HCT116 (cell line): ENCODE measurements at regions not wholly inside any gene's neighbourhood (a gene's known extent, or its start where the extent isn't known, plus 50 kb on each side); places are given as distances from the start of the nearest gene placed in this dataset.

Experiments
- ATAC-seq: fragments of 200-7000 bp; cut with Tn5 transposase; 2 replicates; pipeline ENCODE4 v1.9.1; 2020; ENCODE audit warnings: mild to moderate bottlenecking, moderate library complexity
- BruUV-seq: library from RNA; stranded (reverse); fragments of 400-500 nt; replicated peaks from 2 replicates; lab custom pipeline; 2021; lab: Mats Ljungman, UMichigan
- CTCF ChIA-PET: fragments of 300-600 bp; sonication (Branson Sonifier 250); formaldehyde crosslinking; loops from one replicate; lab custom pipeline; 2021; ENCODE audit warnings: antibody characterized with exemption; lab: Charles Lee
- POLR2A ChIA-PET: fragments of 300-600, 350-600 bp; sonication (Branson Sonifier 250); formaldehyde crosslinking; loops from one replicate; lab custom pipeline; 2021; ENCODE audit warnings: antibody characterized with exemption; lab: Charles Lee
- RAD21 ChIA-PET, 2 experiments: fragments of 300-600 bp; sonication (Branson Sonifier 250); formaldehyde crosslinking; loops; one replicate each; lab custom pipeline; 2023; ENCODE audit warnings: low total read pairs in 2 of 2; ENCODE audit not compliant: uncharacterized antibody in 2 of 2, unreplicated experiment in 2 of 2, low non-redundant PET in 1 of 2; lab: Charles Lee
- DNase-seq: peaks from one replicate; pipeline ENCODE4 v3.0.0-alpha.2; 2010; ENCODE audit warnings: low read depth, low spot score
- H2AFZ ChIP-seq: fragments of 200-600 bp; shearing (Covaris generic), sonication (generic); 2 replicates; pipeline ENCODE4 v1.6.1; 2017; ENCODE audit warnings: low read depth, mixed run types, mixed read lengths, antibody characterized with exemption, low read length; ENCODE audit not compliant: poor library complexity, severe bottlenecking
- H3K27ac ChIP-seq: 2 replicates; pipeline ENCODE4 v1.5.1; 2012; ENCODE audit warnings: low read depth, low read length
- H3K27me3 ChIP-seq: fragments of 200-600 bp; sonication (generic); 2 replicates; pipeline ENCODE4 v1.6.1; 2016; ENCODE audit warnings: mixed run types, low read length, mixed read lengths; ENCODE audit not compliant: insufficient read depth
- H3K36me3 ChIP-seq, 2 experiments: fragments of 200-500 bp in 1 of 2; fragments of 200-600 bp in 1 of 2; sonication (Bioruptor generic) in 1 of 2; sonication (generic) in 1 of 2; 2 replicates each; pipeline versions ENCODE4 v1.5.1 to v1.6.1; 2014 to 2016; ENCODE audit warnings: low read length in 2 of 2, inconsistent platforms in 1 of 2, mixed read lengths in 1 of 2, mixed run types in 1 of 2; ENCODE audit not compliant: insufficient read depth in 2 of 2, control insufficient read depth in 1 of 2
- H3K4me1 ChIP-seq, 2 experiments: fragments of 200-600 bp in 1 of 2; sonication (generic) in 1 of 2; 2 replicates each; pipeline versions ENCODE4 v1.5.1 to v1.6.1; 2012 to 2017; ENCODE audit warnings: low read length in 2 of 2, inconsistent platforms in 1 of 2, mild to moderate bottlenecking in 1 of 2, mixed read lengths in 1 of 2, mixed run types in 1 of 2, moderate library complexity in 1 of 2; ENCODE audit not compliant: insufficient read depth in 2 of 2, control insufficient read depth in 1 of 2
- H3K4me2 ChIP-seq: fragments of 200-600 bp; sonication (generic); 2 replicates; pipeline ENCODE4 v1.6.1; 2017; ENCODE audit warnings: mixed run types, low read length, mixed read lengths
- H3K4me3 ChIP-seq, 2 experiments: fragments of 200-600 bp in 1 of 2; sonication (generic) in 1 of 2; replicated peaks in 1 of 2; 2 replicates each; pipeline ENCODE4 v1.5.1; 2011 to 2016; ENCODE audit warnings: low read length in 2 of 2, control low read depth in 1 of 2, low read depth in 1 of 2, mild to moderate bottlenecking in 1 of 2, mixed read lengths in 1 of 2, mixed run types in 1 of 2
- H3K79me2 ChIP-seq: fragments of 200-600 bp; sonication (generic); 2 replicates; pipeline ENCODE4 v1.6.1; 2017; ENCODE audit warnings: mild to moderate bottlenecking, mixed run types, low read length, moderate library complexity, mixed read lengths; ENCODE audit not compliant: insufficient read depth
- H3K9ac ChIP-seq: fragments of 200-600 bp; sonication (generic); 2 replicates; pipeline ENCODE4 v1.6.1; 2016; ENCODE audit warnings: low read length, mixed read lengths
- H3K9me2 ChIP-seq: fragments of 200-600 bp; sonication (generic), shearing (Covaris generic); 2 replicates; pipeline ENCODE4 v1.6.1; 2017; ENCODE audit warnings: mixed run types, mild to moderate bottlenecking, moderate library complexity; ENCODE audit not compliant: insufficient read depth
- H3K9me3 ChIP-seq, 2 experiments: fragments of 200-500 bp in 1 of 2; fragments of 200-600 bp in 1 of 2; sonication (Bioruptor generic) in 1 of 2; sonication (generic) in 1 of 2; 2 replicates each; pipeline ENCODE4 v1.6.1; 2014 to 2017; ENCODE audit warnings: low read length in 2 of 2, mixed read lengths in 2 of 2, inconsistent platforms in 1 of 2, low read depth in 1 of 2, mild to moderate bottlenecking in 1 of 2, mixed run types in 1 of 2, moderate library complexity in 1 of 2; ENCODE audit not compliant: control insufficient read depth in 1 of 2, insufficient read depth in 1 of 2
- H4K20me1 ChIP-seq: fragments of 200-600 bp; sonication (generic), shearing (Covaris generic); 2 replicates; pipeline ENCODE4 v1.6.1; 2017; ENCODE audit warnings: mixed run types, mild to moderate bottlenecking, moderate library complexity; ENCODE audit not compliant: insufficient read depth
- ATF3 ChIP-seq: IDR thresholded peaks from 2 replicates; pipeline ENCODE4 v1.6.1; 2012
- CBX3 ChIP-seq: IDR thresholded peaks from 2 replicates; pipeline ENCODE4 v1.6.1; 2012; ENCODE audit warnings: low read depth
- CTCF ChIP-seq, 3 experiments: fragments of 200-600 bp in 1 of 3; sonication (generic) in 1 of 3; IDR thresholded peaks in 2 of 3; conservative IDR thresholded peaks in 1 of 3; 2 replicates each; pipeline ENCODE4 v1.5.1; 2012 to 2017; ENCODE audit warnings: low read depth in 2 of 3, low read length in 2 of 3, antibody characterized with exemption in 1 of 3, borderline replicate concordance in 1 of 3, control low read depth in 1 of 3, mild to moderate bottlenecking in 1 of 3, mixed read lengths in 1 of 3, mixed run types in 1 of 3, moderate library complexity in 1 of 3; ENCODE audit not compliant: insufficient read depth in 1 of 3
- EGR1 ChIP-seq: IDR thresholded peaks from 2 replicates; pipeline ENCODE4 v1.6.1; 2012; ENCODE audit warnings: low read depth
- ELF1 ChIP-seq: IDR thresholded peaks from 2 replicates; pipeline ENCODE4 v1.6.1; 2012; ENCODE audit warnings: low read depth, borderline replicate concordance
- EZH2 ChIP-seq: fragments of 200-600 bp; sonication (generic); IDR thresholded peaks from 2 replicates; pipeline ENCODE4 v1.6.1; 2017; ENCODE audit warnings: antibody characterized with exemption, mixed run types
- EZH2phosphoT487 ChIP-seq: fragments of 200-600 bp; IDR thresholded peaks from 2 replicates; pipeline ENCODE4 v1.6.1; 2018; ENCODE audit warnings: antibody characterized with exemption, borderline replicate concordance
- FOSL1 ChIP-seq: IDR thresholded peaks from 2 replicates; pipeline ENCODE4 v1.6.1; 2012; ENCODE audit warnings: low read depth
- JUND ChIP-seq: IDR thresholded peaks from 2 replicates; pipeline ENCODE4 v1.6.1; 2012
- MAX ChIP-seq: IDR thresholded peaks from 2 replicates; pipeline ENCODE4 v1.6.1; 2012
- POLR2A ChIP-seq: IDR thresholded peaks from 2 replicates; pipeline ENCODE4 v1.7.0; 2011; ENCODE audit warnings: borderline replicate concordance; ENCODE audit not compliant: insufficient read depth, insufficient read length; ENCODE audit errors: extremely low read depth
- POLR2AphosphoS5 ChIP-seq: IDR thresholded peaks from 2 replicates; pipeline ENCODE4 v1.6.1; 2011; ENCODE audit warnings: mild to moderate bottlenecking, low read depth, low read length, moderate library complexity
- REST ChIP-seq: IDR thresholded peaks from 2 replicates; pipeline ENCODE4 v1.6.1; 2012; ENCODE audit warnings: low read depth
- SP1 ChIP-seq: IDR thresholded peaks from 2 replicates; pipeline ENCODE4 v1.6.1; 2012; ENCODE audit warnings: low read depth
- TCF7L2 ChIP-seq: IDR thresholded peaks from 2 replicates; pipeline ENCODE4 v1.7.0; 2011; ENCODE audit warnings: borderline replicate concordance, inconsistent platforms; ENCODE audit not compliant: insufficient read depth, insufficient read length; ENCODE audit errors: extremely low read depth
- YY1 ChIP-seq: IDR thresholded peaks from 2 replicates; pipeline ENCODE4 v1.6.1; 2011; ENCODE audit warnings: low read length, low read depth, moderate library complexity, mild to moderate bottlenecking; ENCODE audit not compliant: insufficient replicate concordance; ENCODE audit errors: extremely low read depth
- ZFX ChIP-seq: fragments of 450-650 bp; IDR thresholded peaks from 2 replicates; pipeline ENCODE4 v1.6.1; 2017
- ZNF274 ChIP-seq: fragments of 200-500 bp; sonication (Bioruptor generic); IDR thresholded peaks from 2 replicates; pipeline ENCODE4 v1.6.1; 2014; ENCODE audit warnings: mild to moderate bottlenecking, low read depth, low read length, inconsistent platforms
- intact Hi-C: fragments of 100-400 bp; cut with micrococcal nuclease; formaldehyde crosslinking; loops from 2 replicates; pipeline ENCODE4 v1.10.0; 2022

GRCh38 chr11:96595011-96595410 is 205.2 kb downstream of the JRKL start:
- ATAC-seq: no peak
- ChIA-PET RAD21 (no interaction called here), POLR2A (no interaction called here), CTCF (no interaction called here)
- intact Hi-C loops: no loop called here
- Histone ChIP-seq H3K9ac (no peak overlapping the region), H3K27ac (no peak overlapping the region), H3K9me3 (no peaks in the 10 kb centered on the region), H3K4me1 (no peaks in the 10 kb centered on the region), H3K36me3 (no peaks in the 10 kb centered on the region), H4K20me1 (no peaks in the 10 kb centered on the region), H3K4me2 (no peak overlapping the region), H2AFZ (no peak overlapping the region), H3K9me2 (no peaks in the 10 kb centered on the region), H3K4me3 (no peak overlapping the region), H3K79me2 (no peaks in the 10 kb centered on the region), H3K27me3 (no peaks in the 10 kb centered on the region)
- BruUV-seq: no TSS peak
- TF ChIP-seq TCF7L2: no peak
- no peak for TF ChIP-seq EGR1
- no peak for TF ChIP-seq ATF3
- no peak for TF ChIP-seq REST
- no peak for TF ChIP-seq EZH2phosphoT487
- no peak for TF ChIP-seq JUND
- TF ChIP-seq POLR2A: no peak
- no peak for TF ChIP-seq FOSL1
- TF ChIP-seq YY1: no peak
- TF ChIP-seq EZH2: no peak
- TF ChIP-seq CTCF (IDR thresholded peaks at IDR 0.05 in 2 of 3, conservative IDR thresholded peaks at IDR 0.05 in 1 of 3; ENCODE audit: borderline replicate concordance in 1 of 3, insufficient read depth in 1 of 3, low read depth in 2 of 3, low read length in 2 of 3): no peak
- no peak for TF ChIP-seq MAX
- TF ChIP-seq POLR2AphosphoS5: no peak
- no peak for TF ChIP-seq SP1
- no peak for TF ChIP-seq ELF1
- no peak for TF ChIP-seq ZFX
- no peak for TF ChIP-seq CBX3
- TF ChIP-seq ZNF274: no peak
- no peak for DNase-seq
